VCaP (cell line): ENCODE measurements at regions not wholly inside any gene's neighbourhood (a gene's known extent, or its start where the extent isn't known, plus 50 kb on each side); places are given as distances from the start of the nearest gene placed in this dataset.

ENCODE experiments used
- H3K27ac ChIP-seq: fragments of 450-650 bp; 2 replicates; pipeline ENCODE4 v1.5.1; 2017
- CTCF ChIP-seq: fragments of 450-650 bp; conservative IDR thresholded peaks from 2 replicates; pipeline ENCODE4 v1.5.1; 2017; ENCODE audit warnings: mild to moderate bottlenecking, moderate library complexity

DNA sequence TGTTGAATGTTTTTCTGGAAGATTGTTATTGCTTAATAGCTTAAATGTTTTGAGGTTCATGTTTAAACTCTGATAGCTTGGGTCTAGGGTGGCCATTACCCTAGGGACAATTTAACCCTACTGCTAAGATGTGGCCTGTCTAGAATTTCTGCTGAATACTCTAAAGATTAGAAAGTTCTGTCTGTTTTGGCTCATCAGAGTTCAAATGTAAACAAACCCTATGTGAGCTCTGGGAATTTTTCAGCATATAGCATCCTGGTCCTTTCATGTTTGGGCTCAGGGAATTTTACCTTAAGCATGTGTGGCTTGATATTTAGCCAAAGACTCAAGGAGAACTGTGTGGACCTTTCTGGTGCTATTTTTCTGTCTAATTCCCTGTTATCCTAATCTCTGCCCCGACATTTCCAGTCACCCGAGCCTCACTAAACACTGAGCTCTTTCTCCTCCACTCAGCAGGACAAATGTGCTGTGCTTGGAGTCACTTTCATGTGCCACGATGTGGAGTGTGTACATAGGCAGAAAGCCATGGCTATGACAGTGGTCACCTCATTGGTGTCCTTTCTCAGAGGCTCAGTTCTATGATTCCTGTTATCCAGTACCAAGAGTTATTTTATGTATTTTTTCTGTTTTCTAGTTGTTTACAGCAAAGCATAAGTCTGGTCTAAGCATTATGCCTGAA, 492.5 kb upstream of the SPHKAP start:
- no peak for TF ChIP-seq CTCF
- H3K27ac ChIP-seq, result no peak overlapping the region

DNA sequence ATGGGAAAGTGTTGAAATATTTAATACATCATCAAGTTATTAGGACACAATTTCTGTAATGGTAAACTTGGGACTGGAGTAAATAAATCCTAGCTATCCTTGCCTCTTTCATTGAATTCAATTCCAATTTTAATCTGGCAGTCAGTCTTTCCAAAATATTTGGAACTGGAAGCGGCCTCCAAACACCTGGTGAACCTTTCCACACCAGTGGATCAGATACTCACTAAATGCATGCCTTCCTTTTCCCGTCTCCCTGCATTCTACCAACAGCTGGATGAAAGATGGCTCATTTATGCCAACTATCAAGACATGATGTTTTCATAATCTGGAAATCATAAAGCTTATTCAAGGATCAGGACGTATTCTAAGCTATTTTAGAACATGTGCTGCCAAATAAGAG, 488.2 kb upstream of the SPHKAP start:
- H3K27ac ChIP-seq, result no peak overlapping the region
- no peak for TF ChIP-seq CTCF

DNA sequence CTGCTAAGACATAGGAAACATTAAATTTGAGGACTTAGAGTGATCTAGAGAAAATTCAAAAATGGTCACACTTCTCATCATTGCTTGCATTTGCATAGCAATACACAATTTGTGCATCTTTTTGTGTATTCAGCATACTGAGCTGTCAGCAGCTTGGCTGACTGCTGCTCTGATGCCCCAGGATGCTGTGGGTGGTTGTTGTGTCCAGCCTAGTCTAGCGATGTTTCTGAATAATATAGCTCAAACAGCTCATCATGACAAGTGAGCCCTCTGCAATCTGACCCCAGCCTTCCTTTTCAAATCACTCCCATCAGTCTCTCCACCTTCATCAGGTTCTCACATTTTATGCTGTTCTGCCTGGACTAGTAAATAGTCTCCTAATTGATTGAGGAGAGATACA, 483.7 kb upstream of the SPHKAP start:
- TF ChIP-seq CTCF, result no peak
- no peak overlapping the region for H3K27ac ChIP-seq

- no peak overlapping the region for H3K27ac ChIP-seq
- no peak for TF ChIP-seq CTCF
Observed at GRCh38 chr2:228658998-228659397, 477.5 kb upstream of the SPHKAP start.

GRCh38 chr2:228657807-228658402, 476.4 kb upstream of the SPHKAP start:
- peak; percentile 73 for TF ChIP-seq CTCF
- H3K27ac ChIP-seq, result no peak overlapping the region

DNA sequence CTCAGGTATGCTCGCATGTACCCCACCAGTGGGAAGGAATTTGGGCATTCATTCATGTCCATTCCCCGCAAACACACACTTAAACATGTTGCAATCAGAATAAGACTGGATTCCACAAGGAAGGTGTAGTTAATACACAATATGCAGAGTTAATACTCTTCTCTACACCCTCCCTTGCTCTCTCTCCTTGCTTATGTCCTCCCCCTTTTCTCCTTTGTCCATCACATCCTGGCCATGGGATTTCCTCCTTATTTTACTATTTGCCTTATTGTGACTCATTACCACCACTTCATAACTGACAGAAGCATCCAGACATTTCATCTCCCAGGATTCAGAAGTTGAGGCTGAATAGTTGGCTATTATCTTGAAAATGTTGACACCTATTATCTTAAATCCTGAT, 473.8 kb upstream of the SPHKAP start:
- no peak overlapping the region for H3K27ac ChIP-seq
- no peak for TF ChIP-seq CTCF

DNA sequence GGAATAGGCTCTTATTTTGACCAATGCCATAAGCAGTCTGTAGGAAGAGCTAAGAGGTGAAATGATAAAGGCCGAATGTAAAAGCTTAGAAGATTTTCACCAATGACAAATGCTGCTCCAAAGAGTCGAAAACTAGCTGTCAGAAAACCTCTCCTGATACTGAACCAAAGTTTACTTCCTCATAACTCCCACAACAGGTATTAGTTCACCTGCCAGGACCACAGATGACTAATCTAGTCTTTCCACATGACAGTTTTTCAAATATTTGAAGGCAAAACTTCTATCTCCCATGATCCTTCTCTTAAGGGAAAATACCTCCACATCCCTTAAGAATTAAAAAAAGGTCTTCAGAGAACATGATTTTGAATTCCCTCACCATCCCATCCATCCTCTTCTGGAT, 473.2 kb upstream of the SPHKAP start:
- TF ChIP-seq CTCF, result no peak
- no peak overlapping the region for H3K27ac ChIP-seq
